MM.1S (cell line): ENCODE measurements at regions not wholly inside any gene's neighbourhood (a gene's known extent, or its start where the extent isn't known, plus 50 kb on each side); places are given as distances from the start of the nearest gene placed in this dataset.

Experiments used
- DNase-seq: peaks from one replicate; pipeline ENCODE4 v3.0.0-alpha.2; 2015
- H2AFZ ChIP-seq: fragments of 300-600 bp; sonication (generic); 2 replicates; pipeline ENCODE4 v1.6.0; 2016; ENCODE audit warnings: antibody characterized with exemption, low read length
- H3F3A ChIP-seq: fragments of 300-600 bp; sonication (generic); 2 replicates; pipeline ENCODE4 v1.6.1; 2016; ENCODE audit warnings: mild to moderate bottlenecking, antibody characterized with exemption, low read length, moderate library complexity, mixed read lengths; ENCODE audit not compliant: insufficient read depth
- H3K27ac ChIP-seq: fragments of 300-600 bp; sonication (generic); 2 replicates; pipeline ENCODE4 v1.5.1; 2016; ENCODE audit warnings: mild to moderate bottlenecking, low read length
- H3K27me3 ChIP-seq: fragments of 300-600 bp; sonication (generic); replicated peaks from 2 replicates; pipeline ENCODE4 v1.6.0; 2016; ENCODE audit warnings: low read length; ENCODE audit not compliant: insufficient read depth
- H3K36me3 ChIP-seq: fragments of 300-600 bp; sonication (generic); replicated peaks from 2 replicates; pipeline ENCODE4 v1.6.1; 2016; ENCODE audit warnings: mild to moderate bottlenecking, low read length, mixed read lengths; ENCODE audit not compliant: insufficient read depth
- H3K4me1 ChIP-seq: fragments of 300-600 bp; sonication (generic); 2 replicates; pipeline ENCODE4 v1.6.1; 2016; ENCODE audit warnings: low read length, mixed read lengths
- H3K4me2 ChIP-seq: fragments of 300-600 bp; sonication (generic); 2 replicates; pipeline ENCODE4 v1.6.0; 2016; ENCODE audit warnings: low read depth, low read length
- H3K4me3 ChIP-seq: fragments of 300-600 bp; sonication (generic); 2 replicates; pipeline ENCODE4 v1.5.1; 2016; ENCODE audit warnings: low read length, mixed read lengths
- H3K79me2 ChIP-seq: fragments of 300-600 bp; sonication (generic); 2 replicates; pipeline ENCODE4 v1.6.1; 2016; ENCODE audit warnings: mixed run types, low read length, mixed read lengths
- H3K9ac ChIP-seq: fragments of 300-600 bp; sonication (generic); 2 replicates; pipeline ENCODE4 v1.6.1; 2016; ENCODE audit warnings: low read length, mixed read lengths
- H3K9me2 ChIP-seq: fragments of 300-600 bp; sonication (generic); replicated peaks from 2 replicates; pipeline ENCODE4 v1.6.1; 2016; ENCODE audit warnings: mild to moderate bottlenecking, low read length, mixed read lengths; ENCODE audit not compliant: insufficient read depth
- H3K9me3 ChIP-seq: fragments of 300-600 bp; sonication (generic); replicated peaks from 2 replicates; pipeline ENCODE4 v1.6.1; 2016; ENCODE audit warnings: mild to moderate bottlenecking, low read length, mixed read lengths; ENCODE audit not compliant: insufficient read depth
- H4K20me1 ChIP-seq: fragments of 300-600 bp; sonication (generic); 2 replicates; pipeline ENCODE4 v1.6.1; 2016; ENCODE audit warnings: mild to moderate bottlenecking, low read length, moderate library complexity, mixed read lengths; ENCODE audit not compliant: insufficient read depth
- EZH2 ChIP-seq: fragments of 300-600 bp; sonication (generic); optimal IDR thresholded peaks from 2 replicates; pipeline ENCODE3; 2017; ENCODE audit warnings: low read depth, mild to moderate bottlenecking, antibody characterized with exemption, low read length, mixed read lengths
- EZH2phosphoT487 ChIP-seq: fragments of 300-600 bp; sonication (generic); IDR thresholded peaks from 2 replicates; pipeline ENCODE4 v1.6.1; 2018; ENCODE audit warnings: antibody characterized with exemption, low read length
- TF ChIP-seq, protein P1 (sequence below): fragments of 300-600 bp; sonication (generic); IDR thresholded peaks from 2 replicates; pipeline ENCODE4 v1.5.1; 2016; ENCODE audit warnings: antibody characterized with exemption, low read length, mixed read lengths

DNA sequence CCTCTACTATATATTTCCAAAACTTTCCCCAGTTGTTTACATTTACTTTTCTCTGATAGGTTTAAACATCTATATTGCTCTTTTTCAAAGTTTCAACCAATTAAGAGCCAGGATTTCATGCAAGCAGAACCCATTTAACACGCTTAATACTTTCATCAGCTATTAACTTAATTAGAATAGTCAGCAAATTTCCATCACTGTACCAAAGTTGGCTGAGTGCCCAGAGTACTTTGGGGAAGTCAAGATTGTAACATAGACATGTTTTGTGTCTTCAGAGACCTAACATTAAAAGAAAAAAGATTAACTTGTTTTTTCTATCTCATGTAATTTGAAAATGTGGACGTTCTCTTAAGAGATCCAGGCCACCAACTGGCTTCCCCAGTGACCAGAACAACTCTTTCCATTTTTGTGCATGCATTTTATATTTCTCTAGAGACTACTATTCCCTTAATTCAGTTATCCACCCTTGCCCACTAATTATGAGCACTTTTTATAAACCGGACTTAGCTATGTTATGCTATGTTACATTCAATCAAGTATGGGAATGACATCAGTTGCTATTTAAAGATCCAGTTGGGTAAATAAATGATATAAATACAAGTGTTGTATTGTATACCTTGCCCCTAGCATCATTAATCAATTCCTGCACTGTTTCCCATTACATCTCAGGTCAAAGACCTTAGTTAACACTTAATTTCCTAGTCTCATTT is 478.1 kb upstream of the NMUR2 start:
- H3K9me2 ChIP-seq = no peaks in the 10 kb centered on the region
- no peak overlapping the region for H3K27ac ChIP-seq
- H3K9me3 ChIP-seq = no peaks in the 10 kb centered on the region
- no peaks in the 10 kb centered on the region for H4K20me1 ChIP-seq
- no peak overlapping the region for H3K4me3 ChIP-seq
- no peak overlapping the region for H3K4me2 ChIP-seq
- no peak overlapping the region for H3K9ac ChIP-seq
- DNase-seq = no peak
- no peak overlapping the region for H2AFZ ChIP-seq
- no peaks in the 10 kb centered on the region for H3K27me3 ChIP-seq
- no peaks in the 10 kb centered on the region for H3K79me2 ChIP-seq
- no peaks in the 10 kb centered on the region for H3F3A ChIP-seq
- no peaks in the 10 kb centered on the region for H3K4me1 ChIP-seq
- no peaks in the 10 kb centered on the region for H3K36me3 ChIP-seq
- no peak for TF ChIP-seq EZH2
- TF ChIP-seq, protein P1, sequence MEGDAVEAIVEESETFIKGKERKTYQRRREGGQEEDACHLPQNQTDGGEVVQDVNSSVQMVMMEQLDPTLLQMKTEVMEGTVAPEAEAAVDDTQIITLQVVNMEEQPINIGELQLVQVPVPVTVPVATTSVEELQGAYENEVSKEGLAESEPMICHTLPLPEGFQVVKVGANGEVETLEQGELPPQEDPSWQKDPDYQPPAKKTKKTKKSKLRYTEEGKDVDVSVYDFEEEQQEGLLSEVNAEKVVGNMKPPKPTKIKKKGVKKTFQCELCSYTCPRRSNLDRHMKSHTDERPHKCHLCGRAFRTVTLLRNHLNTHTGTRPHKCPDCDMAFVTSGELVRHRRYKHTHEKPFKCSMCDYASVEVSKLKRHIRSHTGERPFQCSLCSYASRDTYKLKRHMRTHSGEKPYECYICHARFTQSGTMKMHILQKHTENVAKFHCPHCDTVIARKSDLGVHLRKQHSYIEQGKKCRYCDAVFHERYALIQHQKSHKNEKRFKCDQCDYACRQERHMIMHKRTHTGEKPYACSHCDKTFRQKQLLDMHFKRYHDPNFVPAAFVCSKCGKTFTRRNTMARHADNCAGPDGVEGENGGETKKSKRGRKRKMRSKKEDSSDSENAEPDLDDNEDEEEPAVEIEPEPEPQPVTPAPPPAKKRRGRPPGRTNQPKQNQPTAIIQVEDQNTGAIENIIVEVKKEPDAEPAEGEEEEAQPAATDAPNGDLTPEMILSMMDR = no peak
- TF ChIP-seq EZH2phosphoT487 = no peak

DNA sequence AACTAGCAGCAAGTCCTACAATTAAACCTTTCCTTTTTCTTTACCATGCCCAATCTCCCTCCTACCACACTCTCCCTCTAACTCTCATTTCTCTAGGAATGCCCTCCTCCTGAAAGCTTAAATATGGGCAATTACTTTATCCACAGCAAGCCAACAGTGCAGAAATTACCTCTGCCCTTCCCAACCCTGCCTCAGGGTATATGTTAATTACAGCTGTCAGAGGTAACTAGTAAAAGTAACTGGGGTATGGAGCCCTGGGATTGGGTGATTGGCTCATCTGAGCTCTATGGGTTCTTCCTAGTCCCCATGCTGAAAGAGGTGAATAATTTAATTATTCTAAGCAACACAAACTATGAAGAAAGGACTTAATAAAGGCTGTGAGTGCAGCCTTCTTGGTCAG is 478.9 kb upstream of the NMUR2 start:
- Histone ChIP-seq H3K9me2 (no peaks in the 10 kb centered on the region), H3K27me3 (no peaks in the 10 kb centered on the region), H3K4me2 (no peak overlapping the region), H3K4me3 (no peak overlapping the region), H3K9ac (no peak overlapping the region), H3K79me2 (no peaks in the 10 kb centered on the region), H4K20me1 (no peaks in the 10 kb centered on the region), H3F3A (no peaks in the 10 kb centered on the region), H3K27ac (no peak overlapping the region), H3K36me3 (no peaks in the 10 kb centered on the region), H2AFZ (no peak overlapping the region), H3K9me3 (no peaks in the 10 kb centered on the region), H3K4me1 (no peaks in the 10 kb centered on the region)
- TF ChIP-seq, protein P1 = no peak
- TF ChIP-seq EZH2 (no peak), EZH2phosphoT487 (no peak)
- no peak for DNase-seq

DNA sequence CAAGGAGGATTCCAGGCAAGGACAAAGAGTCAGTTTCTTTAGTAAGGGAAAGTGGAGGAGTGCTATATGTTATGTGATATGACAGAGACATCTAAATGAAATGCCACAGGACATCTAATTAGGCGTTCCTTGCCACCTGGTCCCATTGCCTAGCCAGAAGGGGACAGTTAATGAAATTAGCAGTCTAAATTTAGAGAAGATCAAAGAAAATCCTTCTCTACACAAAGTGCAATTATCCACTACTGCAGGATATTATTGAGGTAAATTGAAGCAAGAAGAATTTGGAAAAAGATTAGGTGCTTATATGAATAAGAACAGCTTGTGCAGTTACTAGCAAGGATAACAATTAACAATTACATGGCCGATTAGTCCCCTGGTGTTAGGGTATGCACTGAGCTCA is 495.3 kb upstream of the NMUR2 start:
- no peaks in the 10 kb centered on the region for H3F3A ChIP-seq
- H3K79me2 ChIP-seq = no peaks in the 10 kb centered on the region

More for the DNA sequence above, 495.3 kb upstream of the NMUR2 start:
- 0 out of 2 replicates have a peak, but pooled peaks cover 4% of the 10 kb centered on the region for H3K9me2 ChIP-seq
- no peaks in the 10 kb centered on the region for H3K27me3 ChIP-seq
- H2AFZ ChIP-seq = no peak overlapping the region
- no peak overlapping the region for H3K4me3 ChIP-seq
- no peaks in the 10 kb centered on the region for H4K20me1 ChIP-seq
- no peak for DNase-seq
- H3K9ac ChIP-seq = no peak overlapping the region
- H3K9me3 ChIP-seq = no peaks in the 10 kb centered on the region
- H3K4me2 ChIP-seq = no peak overlapping the region
- TF ChIP-seq EZH2phosphoT487 (no peak), EZH2 (no peak)
- TF ChIP-seq, protein P1 = no peak
- no peaks in the 10 kb centered on the region for H3K4me1 ChIP-seq
- no peaks in the 10 kb centered on the region for H3K36me3 ChIP-seq
- H3K27ac ChIP-seq = no peak overlapping the region
